ENCODE measurements at regions not wholly inside any gene's neighbourhood (a gene's known extent, or its start where the extent isn't known, plus 50 kb on each side); places are given as distances from the start of the nearest gene placed in this dataset.

DNA sequence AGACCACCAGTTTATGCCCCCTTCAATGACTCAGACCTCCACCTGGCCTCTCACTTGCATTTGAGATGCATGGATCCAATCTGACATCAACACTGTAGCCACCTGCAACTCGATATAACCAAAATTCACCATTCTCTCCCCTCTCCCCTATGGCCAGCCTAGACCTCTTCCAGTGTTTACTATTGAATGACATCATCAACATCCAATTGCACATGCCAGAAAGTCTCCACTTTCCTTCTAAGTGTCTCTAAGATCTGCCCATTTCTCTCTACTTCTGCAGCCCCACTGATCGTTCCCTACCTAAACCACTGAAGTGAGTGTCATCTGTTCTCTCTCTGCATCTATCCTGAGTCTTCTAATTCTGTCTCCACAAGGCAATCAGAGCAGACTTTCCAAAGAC lies 151.3 kb upstream of the APCDD1 start:
- Histone ChIP-seq H3K9ac (ENCODE audit: low read length) (no peak overlapping the region), H3K4me3 (replicated peaks in 1 of 2; ENCODE audit: low read depth in 1 of 2, low read length in 2 of 2) (no peak overlapping the region), H3K27me3 (ENCODE audit: insufficient read depth, low read length) (peaks cover 14% of the 10 kb centered on the region), H3K36me3 (ENCODE audit: control insufficient read depth in 1 of 2, insufficient read depth in 2 of 2, low read length in 2 of 2) (no peaks in the 10 kb centered on the region), H3K9me3 (ENCODE audit: control insufficient read depth in 1 of 2, insufficient read depth in 1 of 2, low read depth in 1 of 2, low read length in 2 of 2) (no peaks in the 10 kb centered on the region), H4K20me1 (ENCODE audit: insufficient read depth) (no peaks in the 10 kb centered on the region), H3K9me2 (ENCODE audit: insufficient read depth) (no peaks in the 10 kb centered on the region), H3K79me2 (ENCODE audit: insufficient read depth, low read length) (no peaks in the 10 kb centered on the region), H3K4me2 (ENCODE audit: low read length) (no peak overlapping the region), H2AFZ (ENCODE audit: low read depth, low read length, poor library complexity, severe bottlenecking) (no peak overlapping the region), H3K4me1 (ENCODE audit: control insufficient read depth in 1 of 2, insufficient read depth in 2 of 2, low read length in 2 of 2) (no peaks in the 10 kb centered on the region), H3K27ac (ENCODE audit: low read depth, low read length) (no peak overlapping the region)
- BruUV-seq (replicated peaks): no TSS peak
- ChIA-PET RAD21 (ENCODE audit: low non-redundant PET in 1 of 2, low total read pairs in 2 of 2, uncharacterized antibody in 2 of 2, unreplicated experiment in 2 of 2) (no interaction called here), POLR2A (no interaction called here), CTCF (no interaction called here)
- ATAC-seq: no peak
- DNase-seq (ENCODE audit: low read depth, low spot score): no peak
- TF ChIP-seq CEBPB (IDR thresholded peaks at IDR 0.05; ENCODE audit: low read depth): no peak
- intact Hi-C loops (cut with micrococcal nuclease): loop anchor here (10.0 kb wide), 1 partner anchor 278 kb away; no protein-coding TSS in a partner anchor

DNA sequence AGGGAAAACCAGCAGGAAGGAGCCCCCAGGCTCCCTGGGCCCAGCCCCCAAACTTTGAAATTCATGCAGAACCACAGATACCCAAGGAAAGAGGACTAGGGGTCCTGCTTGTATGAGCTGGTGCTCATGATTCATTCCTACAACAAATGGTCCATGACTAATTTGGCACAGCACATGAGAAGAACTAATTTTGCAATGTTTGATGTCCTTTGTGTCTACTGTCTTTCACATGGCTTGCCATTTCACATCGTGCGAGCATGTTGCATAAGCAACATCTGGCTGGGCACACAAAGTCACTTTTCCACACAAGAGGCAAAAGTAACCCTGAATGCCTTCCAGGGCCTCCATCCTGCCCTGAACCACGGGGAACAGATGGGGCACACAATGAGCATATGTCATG lies 149.6 kb upstream of the APCDD1 start:
- Histone ChIP-seq H4K20me1 (ENCODE audit: insufficient read depth) (no peaks in the 10 kb centered on the region), H3K4me3 (replicated peaks in 1 of 2; ENCODE audit: low read depth in 1 of 2, low read length in 2 of 2) (no peak overlapping the region), H2AFZ (ENCODE audit: low read depth, low read length, poor library complexity, severe bottlenecking) (no peak overlapping the region), H3K27me3 (ENCODE audit: insufficient read depth, low read length) (peaks cover 27% of the 10 kb centered on the region), H3K9ac (ENCODE audit: low read length) (no peak overlapping the region), H3K36me3 (ENCODE audit: control insufficient read depth in 1 of 2, insufficient read depth in 2 of 2, low read length in 2 of 2) (no peaks in the 10 kb centered on the region), H3K79me2 (ENCODE audit: insufficient read depth, low read length) (no peaks in the 10 kb centered on the region), H3K27ac (ENCODE audit: low read depth, low read length) (no peak overlapping the region), H3K4me2 (ENCODE audit: low read length) (no peak overlapping the region), H3K9me2 (ENCODE audit: insufficient read depth) (no peaks in the 10 kb centered on the region), H3K4me1 (ENCODE audit: control insufficient read depth in 1 of 2, insufficient read depth in 2 of 2, low read length in 2 of 2) (no peaks in the 10 kb centered on the region), H3K9me3 (ENCODE audit: control insufficient read depth in 1 of 2, insufficient read depth in 1 of 2, low read depth in 1 of 2, low read length in 2 of 2) (no peaks in the 10 kb centered on the region)
- ChIA-PET RAD21 (ENCODE audit: low non-redundant PET in 1 of 2, low total read pairs in 2 of 2, uncharacterized antibody in 2 of 2, unreplicated experiment in 2 of 2) (no interaction called here), CTCF (no interaction called here), POLR2A (no interaction called here)
- no TSS peak for BruUV-seq (replicated peaks)
- DNase-seq (ENCODE audit: low read depth, low spot score): no peak
- ATAC-seq: no peak
- intact Hi-C loops (cut with micrococcal nuclease): loop anchor here (10.0 kb wide), 1 partner anchor 280 kb away; no protein-coding TSS in a partner anchor
- TF ChIP-seq EZH2 (IDR thresholded peaks at IDR 0.05): no peak
- TF ChIP-seq YY1 (IDR thresholded peaks at IDR 0.05; ENCODE audit: extremely low read depth, insufficient replicate concordance, low read depth, low read length): no peak
- no peak for TF ChIP-seq CEBPB (IDR thresholded peaks at IDR 0.05; ENCODE audit: low read depth)
- TF ChIP-seq, protein P1, sequence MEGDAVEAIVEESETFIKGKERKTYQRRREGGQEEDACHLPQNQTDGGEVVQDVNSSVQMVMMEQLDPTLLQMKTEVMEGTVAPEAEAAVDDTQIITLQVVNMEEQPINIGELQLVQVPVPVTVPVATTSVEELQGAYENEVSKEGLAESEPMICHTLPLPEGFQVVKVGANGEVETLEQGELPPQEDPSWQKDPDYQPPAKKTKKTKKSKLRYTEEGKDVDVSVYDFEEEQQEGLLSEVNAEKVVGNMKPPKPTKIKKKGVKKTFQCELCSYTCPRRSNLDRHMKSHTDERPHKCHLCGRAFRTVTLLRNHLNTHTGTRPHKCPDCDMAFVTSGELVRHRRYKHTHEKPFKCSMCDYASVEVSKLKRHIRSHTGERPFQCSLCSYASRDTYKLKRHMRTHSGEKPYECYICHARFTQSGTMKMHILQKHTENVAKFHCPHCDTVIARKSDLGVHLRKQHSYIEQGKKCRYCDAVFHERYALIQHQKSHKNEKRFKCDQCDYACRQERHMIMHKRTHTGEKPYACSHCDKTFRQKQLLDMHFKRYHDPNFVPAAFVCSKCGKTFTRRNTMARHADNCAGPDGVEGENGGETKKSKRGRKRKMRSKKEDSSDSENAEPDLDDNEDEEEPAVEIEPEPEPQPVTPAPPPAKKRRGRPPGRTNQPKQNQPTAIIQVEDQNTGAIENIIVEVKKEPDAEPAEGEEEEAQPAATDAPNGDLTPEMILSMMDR (IDR thresholded peaks at IDR 0.05 in 2 of 3, conservative IDR thresholded peaks at IDR 0.05 in 1 of 3; ENCODE audit: borderline replicate concordance in 1 of 3, insufficient read depth in 1 of 3, low read depth in 2 of 3, low read length in 2 of 3): no peak
- TF ChIP-seq, protein P2, sequence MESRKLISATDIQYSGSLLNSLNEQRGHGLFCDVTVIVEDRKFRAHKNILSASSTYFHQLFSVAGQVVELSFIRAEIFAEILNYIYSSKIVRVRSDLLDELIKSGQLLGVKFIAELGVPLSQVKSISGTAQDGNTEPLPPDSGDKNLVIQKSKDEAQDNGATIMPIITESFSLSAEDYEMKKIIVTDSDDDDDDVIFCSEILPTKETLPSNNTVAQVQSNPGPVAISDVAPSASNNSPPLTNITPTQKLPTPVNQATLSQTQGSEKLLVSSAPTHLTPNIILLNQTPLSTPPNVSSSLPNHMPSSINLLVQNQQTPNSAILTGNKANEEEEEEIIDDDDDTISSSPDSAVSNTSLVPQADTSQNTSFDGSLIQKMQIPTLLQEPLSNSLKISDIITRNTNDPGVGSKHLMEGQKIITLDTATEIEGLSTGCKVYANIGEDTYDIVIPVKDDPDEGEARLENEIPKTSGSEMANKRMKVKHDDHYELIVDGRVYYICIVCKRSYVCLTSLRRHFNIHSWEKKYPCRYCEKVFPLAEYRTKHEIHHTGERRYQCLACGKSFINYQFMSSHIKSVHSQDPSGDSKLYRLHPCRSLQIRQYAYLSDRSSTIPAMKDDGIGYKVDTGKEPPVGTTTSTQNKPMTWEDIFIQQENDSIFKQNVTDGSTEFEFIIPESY (IDR thresholded peaks at IDR 0.05; ENCODE audit: extremely low read depth, insufficient replicate concordance, low read length): no peak
- TF ChIP-seq, protein P3, sequence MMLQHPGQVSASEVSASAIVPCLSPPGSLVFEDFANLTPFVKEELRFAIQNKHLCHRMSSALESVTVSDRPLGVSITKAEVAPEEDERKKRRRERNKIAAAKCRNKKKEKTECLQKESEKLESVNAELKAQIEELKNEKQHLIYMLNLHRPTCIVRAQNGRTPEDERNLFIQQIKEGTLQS (IDR thresholded peaks at IDR 0.05): no peak
- TF ChIP-seq, protein P4, sequence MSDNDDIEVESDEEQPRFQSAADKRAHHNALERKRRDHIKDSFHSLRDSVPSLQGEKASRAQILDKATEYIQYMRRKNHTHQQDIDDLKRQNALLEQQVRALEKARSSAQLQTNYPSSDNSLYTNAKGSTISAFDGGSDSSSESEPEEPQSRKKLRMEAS (IDR thresholded peaks at IDR 0.05): no peak
- no peak for TF ChIP-seq POLR2A (IDR thresholded peaks at IDR 0.05; ENCODE audit: borderline replicate concordance, extremely low read depth, insufficient read depth, insufficient read length)
- TF ChIP-seq CBX3 (IDR thresholded peaks at IDR 0.05; ENCODE audit: low read depth): no peak
- TF ChIP-seq ZFX (IDR thresholded peaks at IDR 0.05): no peak
- no peak for TF ChIP-seq RAD21 (IDR thresholded peaks at IDR 0.05; ENCODE audit: low read depth)
- no peak for TF ChIP-seq SIN3A (IDR thresholded peaks at IDR 0.05; ENCODE audit: low read depth)
- TF ChIP-seq, protein P5, sequence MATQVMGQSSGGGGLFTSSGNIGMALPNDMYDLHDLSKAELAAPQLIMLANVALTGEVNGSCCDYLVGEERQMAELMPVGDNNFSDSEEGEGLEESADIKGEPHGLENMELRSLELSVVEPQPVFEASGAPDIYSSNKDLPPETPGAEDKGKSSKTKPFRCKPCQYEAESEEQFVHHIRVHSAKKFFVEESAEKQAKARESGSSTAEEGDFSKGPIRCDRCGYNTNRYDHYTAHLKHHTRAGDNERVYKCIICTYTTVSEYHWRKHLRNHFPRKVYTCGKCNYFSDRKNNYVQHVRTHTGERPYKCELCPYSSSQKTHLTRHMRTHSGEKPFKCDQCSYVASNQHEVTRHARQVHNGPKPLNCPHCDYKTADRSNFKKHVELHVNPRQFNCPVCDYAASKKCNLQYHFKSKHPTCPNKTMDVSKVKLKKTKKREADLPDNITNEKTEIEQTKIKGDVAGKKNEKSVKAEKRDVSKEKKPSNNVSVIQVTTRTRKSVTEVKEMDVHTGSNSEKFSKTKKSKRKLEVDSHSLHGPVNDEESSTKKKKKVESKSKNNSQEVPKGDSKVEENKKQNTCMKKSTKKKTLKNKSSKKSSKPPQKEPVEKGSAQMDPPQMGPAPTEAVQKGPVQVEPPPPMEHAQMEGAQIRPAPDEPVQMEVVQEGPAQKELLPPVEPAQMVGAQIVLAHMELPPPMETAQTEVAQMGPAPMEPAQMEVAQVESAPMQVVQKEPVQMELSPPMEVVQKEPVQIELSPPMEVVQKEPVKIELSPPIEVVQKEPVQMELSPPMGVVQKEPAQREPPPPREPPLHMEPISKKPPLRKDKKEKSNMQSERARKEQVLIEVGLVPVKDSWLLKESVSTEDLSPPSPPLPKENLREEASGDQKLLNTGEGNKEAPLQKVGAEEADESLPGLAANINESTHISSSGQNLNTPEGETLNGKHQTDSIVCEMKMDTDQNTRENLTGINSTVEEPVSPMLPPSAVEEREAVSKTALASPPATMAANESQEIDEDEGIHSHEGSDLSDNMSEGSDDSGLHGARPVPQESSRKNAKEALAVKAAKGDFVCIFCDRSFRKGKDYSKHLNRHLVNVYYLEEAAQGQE (IDR thresholded peaks at IDR 0.05; ENCODE audit: low read depth): no peak

Measured in HCT116 (cell line).